ENCODE measurements at regions not wholly inside any gene's neighbourhood (a gene's known extent, or its start where the extent isn't known, plus 50 kb on each side); places are given as distances from the start of the nearest gene placed in this dataset.

GRCh38 chr2:217570394-217570793, 432.4 kb downstream of the TNS1 start:
- DNase-seq, result no peak

- no peak for DNase-seq
These were observed 434.4 kb downstream of the TNS1 start for GRCh38 chr2:217568289-217568971.

- no peak for DNase-seq
These were observed 439.2 kb downstream of the TNS1 start for GRCh38 chr2:217563565-217563964.

GRCh38 chr2:217562871-217563480, 439.8 kb downstream of the TNS1 start:
- no peak for DNase-seq

GRCh38 chr2:217559084-217559483, 443.7 kb downstream of the TNS1 start:
- no peak for DNase-seq

DNA sequence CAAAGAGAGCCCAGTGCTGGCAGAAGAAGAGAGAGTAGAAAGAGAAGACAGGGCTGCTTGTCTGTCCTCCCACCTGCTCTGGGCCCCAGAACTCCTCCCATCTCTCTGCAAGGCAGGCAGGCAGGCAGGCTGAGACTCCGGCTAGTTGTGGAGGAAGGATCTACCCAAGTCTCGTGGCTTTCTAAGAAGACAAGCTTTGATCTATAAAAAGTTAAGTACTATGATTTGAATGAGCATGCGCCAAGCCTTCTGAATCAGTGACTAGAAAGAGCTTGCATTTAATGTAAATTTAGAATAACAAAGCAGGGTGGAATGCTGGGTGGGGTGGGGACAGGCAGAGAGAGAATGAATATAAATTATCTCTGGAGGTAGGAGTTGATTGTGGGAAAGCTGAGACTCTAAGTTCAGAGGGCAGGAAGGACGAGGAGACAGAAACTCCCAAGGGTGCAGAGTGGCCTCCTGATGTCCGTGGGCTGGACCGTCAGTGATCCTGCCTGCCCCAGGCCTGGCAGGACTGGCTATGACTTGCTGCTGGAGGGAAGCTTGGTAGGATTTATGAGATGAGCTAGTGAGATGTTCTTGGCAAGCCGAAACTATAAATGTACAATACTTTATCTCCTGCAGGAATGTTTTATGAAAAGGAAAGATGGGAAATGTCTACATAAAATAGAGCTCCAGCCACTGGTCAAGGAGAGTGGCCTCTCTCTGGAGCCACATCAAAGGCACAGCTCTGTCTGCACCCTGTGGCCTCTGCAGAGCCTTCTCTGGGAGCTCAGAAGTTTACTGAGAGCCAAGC, 447.5 kb downstream of the TNS1 start:
- DNase-seq, result no peak

- no peak for DNase-seq
These were observed 449.1 kb downstream of the TNS1 start for GRCh38 chr2:217553679-217554078.

GRCh38 chr2:217553202-217553601, 449.6 kb downstream of the TNS1 start:
- DNase-seq, result no peak

DNA sequence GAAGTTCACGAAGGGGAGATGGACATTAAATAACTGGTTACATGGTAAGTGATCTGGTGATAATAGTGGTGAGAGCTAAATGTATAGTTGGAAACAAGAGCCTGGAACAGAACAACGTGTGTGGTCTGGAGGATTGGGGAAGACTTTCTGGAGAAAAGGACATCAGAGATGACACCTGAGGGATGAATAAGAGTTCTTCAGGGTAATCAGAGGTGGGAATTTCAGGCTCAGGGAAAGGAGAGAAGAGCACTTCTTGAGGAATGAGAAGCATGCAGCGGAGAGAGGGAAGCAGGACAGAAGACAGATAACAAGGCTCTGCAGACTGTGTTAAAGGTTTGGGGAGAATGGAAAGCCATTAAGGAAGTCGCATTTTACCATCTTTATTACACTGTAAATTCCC, 450.7 kb downstream of the TNS1 start:
- no peak for DNase-seq

DNA sequence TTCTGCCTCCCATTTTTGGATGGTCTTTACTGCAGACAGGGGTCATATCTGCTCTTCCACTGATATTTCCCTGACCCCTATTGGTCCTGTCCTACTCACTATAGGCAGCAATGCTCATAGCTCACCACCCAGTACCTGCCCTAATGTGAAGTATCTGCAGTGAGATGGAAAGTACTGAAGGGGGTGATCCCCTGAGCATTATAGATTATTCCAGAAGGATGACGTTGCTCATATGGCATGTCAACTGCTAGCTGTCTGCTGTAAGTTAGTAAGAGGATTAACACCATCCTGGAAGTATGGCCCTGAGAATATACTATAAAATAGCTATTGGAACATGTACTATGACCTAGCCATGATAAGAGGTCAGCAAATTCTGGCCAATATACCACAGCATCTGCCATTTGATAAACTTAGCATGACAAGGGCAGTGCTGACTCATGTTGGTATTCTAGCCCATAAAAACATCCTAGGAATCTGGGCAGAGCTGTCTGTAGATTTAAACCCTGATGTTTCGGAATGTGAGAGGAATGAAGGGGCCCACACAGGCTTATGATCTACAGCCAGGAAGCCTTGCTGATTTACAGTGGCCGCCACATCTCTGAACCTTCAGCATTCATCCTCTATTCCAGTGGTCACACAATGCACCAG, 451.4 kb downstream of the TNS1 start:
- no peak for DNase-seq

GRCh38 chr2:217539126-217539525, 463.7 kb downstream of the TNS1 start:
- peak in 1 of 2 experiments; percentile 33 for DNase-seq

DNA sequence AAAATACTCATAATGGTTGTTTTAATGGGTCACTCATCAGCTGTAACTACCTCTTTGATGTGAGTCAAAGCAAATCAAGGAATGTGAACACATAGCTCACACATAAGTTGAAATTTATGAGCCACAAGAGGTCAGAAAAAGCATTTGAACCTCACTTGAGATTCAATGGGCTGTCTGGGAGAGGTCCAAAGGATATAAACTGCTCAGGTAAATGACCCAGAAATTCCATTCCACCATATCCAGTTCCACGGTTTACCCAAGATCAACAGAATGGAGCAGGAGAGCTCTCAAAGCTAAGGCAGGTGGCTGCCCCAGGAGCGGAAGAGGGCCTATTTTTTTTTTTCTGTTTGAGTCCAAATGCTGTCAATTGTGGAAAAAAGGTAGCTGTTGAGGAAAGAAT, 464.1 kb downstream of the TNS1 start:
- DNase-seq, result peak; percentile 33 to 46

DNA sequence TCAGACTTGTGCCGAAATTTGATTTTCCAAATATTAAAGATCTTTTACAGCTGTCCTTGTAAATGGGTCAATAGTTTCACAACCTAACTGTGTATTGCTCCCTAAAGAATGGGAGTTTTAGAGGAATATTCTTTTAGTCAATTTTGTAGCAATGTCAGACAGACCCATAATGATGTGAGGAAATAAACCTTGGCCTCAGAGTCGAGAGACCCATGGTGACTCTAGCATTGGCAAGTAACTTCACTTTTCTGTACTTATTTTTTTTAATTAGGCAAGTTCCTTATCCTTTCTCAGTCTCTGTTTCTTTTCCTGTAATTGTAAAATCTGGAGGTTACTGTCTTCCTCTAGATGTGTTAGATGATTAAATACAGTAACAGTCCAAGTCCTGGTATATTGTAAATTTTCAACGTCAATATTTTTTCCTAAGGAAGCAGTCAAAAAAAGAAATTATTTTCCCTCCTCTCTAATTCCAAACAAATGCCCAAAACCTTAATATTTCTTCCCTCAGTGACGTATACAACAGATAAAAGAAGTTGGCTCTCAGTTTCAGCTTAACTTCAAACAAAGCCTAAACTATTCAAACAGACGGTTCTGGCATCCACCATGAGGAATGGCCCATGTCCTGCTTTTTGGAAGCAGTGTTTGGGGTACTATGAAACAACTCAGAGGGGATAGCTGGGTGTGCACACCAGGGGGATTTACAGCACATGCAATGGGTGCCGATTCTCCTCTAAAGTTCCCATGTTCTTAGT, 466.7 kb downstream of the TNS1 start:
- DNase-seq, result no peak

- DNase-seq, result no peak
These were observed 472.3 kb downstream of the TNS1 start for GRCh38 chr2:217530392-217531090.

GRCh38 chr2:217529271-217529670, 473.5 kb downstream of the TNS1 start:
- no peak for DNase-seq

DNA sequence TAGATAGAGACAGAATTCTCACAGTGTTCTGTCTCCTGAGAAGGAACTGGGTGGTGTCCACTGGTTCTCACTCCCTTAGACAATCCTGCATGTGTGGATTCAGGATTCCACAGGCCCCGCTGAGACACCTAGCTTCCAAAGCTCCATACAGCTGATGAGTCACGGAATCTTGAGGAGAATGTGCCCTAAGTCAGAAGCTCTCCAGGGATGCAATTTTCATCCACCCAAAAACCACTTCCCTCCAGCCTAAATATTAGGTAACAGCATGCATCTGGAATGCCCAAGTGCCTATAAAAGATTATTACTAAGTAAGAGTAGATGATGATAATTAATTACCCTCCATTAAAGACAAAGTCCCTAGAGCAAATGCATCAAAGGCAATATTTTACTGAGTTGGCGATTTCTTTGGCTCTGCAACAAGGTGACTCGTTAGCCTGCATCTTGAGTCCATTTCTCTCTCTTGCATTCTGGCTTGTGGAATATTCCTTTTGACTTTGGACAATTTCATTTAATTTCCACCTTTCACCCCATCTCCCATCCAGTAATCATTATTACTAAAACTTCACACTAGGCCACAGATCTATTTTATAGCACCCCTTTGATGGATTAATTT, 475.1 kb downstream of the TNS1 start:
- no peak for DNase-seq

DNA sequence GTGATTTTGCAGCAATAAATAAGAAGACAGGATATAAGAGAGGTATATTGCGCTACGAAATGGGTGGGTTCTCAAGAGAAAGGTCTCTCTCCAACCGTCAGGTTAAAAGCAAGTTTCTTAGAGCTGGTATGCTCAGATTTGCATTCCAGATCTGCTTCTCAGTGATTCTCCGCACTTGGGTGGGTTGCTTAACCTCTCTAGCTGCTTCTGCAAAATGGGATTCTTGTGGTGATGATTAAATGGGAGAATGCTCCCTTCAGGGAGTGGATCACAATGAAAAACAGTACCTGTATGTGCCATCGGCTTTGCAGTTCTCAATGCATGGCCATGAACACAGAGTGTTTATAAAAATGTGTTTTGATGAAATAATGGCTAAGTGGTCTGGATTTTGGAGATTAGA, 477.7 kb downstream of the TNS1 start:
- no peak for DNase-seq

- DNase-seq, result no peak
These were observed 479.5 kb downstream of the TNS1 start for GRCh38 chr2:217523286-217523685.

- no peak for DNase-seq
These were observed 481.0 kb downstream of the TNS1 start for GRCh38 chr2:217521820-217522219.

GRCh38 chr2:217520356-217521010, 482.3 kb downstream of the TNS1 start:
- no peak for DNase-seq

- DNase-seq, result no peak
These were observed 485.4 kb downstream of the TNS1 start for GRCh38 chr2:217517402-217517801.
